NCI-H187 (cell line): ENCODE measurements at regions not wholly inside any gene's neighbourhood (a gene's known extent, or its start where the extent isn't known, plus 50 kb on each side); places are given as distances from the start of the nearest gene placed in this dataset.
"Not testable (repeated sequence)": the region's sequence is repeated elsewhere in the genome, so short reads cannot be mapped to it uniquely, and the experiment has no call there.

Experiments
- DNase-seq, 2 experiments: peaks; one replicate each; lab custom pipeline; 2025; lab: John Stamatoyannopoulos, UW

- no peak for DNase-seq
Measured at GRCh38 chr6:15839969-15840541, 177.2 kb upstream of the DTNBP1 start.

DNA sequence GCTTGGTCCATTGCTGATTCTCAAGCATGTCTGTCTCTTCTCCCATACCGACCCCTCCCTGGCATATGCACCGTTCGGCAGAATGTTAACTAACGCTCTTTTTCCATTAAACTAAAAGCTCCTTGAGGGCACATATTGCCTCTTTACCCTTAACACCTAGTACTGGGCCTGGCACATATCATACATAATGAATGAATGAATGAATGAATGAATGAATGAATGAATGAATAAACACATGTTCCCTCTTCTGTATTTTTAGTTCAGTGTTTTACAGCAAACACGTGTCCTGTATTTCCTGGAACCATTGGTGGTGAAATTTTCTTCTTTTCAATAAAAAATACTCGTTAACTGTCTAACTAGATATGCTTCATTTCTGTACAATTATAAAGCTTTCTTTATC, 174.4 kb upstream of the DTNBP1 start:
- no peak for DNase-seq

- no peak for DNase-seq
Measured at GRCh38 chr6:15832841-15833240, 170.0 kb upstream of the DTNBP1 start.

DNA sequence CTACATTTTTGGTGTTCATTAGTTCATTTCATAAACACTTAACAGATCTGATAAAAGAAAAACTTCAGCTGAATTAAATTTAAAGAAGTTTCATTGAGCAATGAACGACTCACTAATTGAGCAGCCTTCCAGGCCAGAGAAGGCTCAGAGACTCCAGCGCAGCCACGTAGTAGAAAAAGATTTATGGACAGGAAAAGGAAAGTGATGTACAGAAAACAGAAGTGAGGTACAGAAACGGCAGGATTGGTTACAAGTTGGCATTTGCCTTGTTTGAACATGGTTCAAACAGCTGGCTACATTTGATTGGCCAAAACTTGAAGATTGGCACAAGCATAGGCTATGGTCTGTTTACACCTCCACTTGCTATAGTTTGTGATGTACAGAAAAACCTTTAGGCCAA, 166.3 kb upstream of the DTNBP1 start:
- no peak for DNase-seq

DNA sequence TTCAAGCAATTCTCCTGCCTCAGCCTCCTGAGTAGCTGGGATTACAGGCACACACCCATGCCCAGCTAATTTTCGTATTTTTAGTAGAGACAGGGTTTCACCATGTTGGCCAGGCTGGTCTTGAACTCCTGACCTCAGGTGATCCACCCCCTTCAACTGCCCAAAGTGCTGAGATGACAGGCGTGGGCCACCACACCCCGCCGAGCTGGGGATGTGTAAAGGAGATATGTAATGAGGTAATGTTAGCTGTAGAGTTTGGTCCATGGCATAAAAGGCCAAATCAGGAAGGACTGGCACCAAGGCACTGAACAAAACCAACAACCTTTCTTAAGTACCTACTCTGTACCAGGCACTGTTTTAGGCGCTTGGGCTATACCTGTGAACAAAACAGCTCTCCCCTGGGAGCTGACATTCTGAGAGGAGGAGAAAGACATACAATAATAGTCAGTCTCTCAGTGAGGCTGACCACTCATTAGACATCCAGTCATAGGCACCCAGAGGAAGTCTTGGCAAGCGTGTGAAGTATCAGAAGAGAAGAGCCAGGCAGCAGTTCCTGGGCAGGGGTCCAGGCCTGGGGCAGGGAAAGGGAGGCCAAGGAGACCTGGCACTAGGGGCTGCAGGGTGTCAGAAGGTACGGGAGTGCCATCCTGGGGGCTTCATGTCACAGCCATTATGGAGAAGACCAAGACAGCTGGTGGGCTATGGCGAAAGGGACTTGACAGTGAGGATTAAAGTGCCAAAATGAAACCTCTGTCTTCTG, 164.8 kb upstream of the DTNBP1 start:
- DNase-seq: no peak

- DNase-seq: no peak
Measured at GRCh38 chr6:15826814-15827318, 164.0 kb upstream of the DTNBP1 start.

GRCh38 chr6:15825332-15825930, 162.6 kb upstream of the DTNBP1 start:
- DNase-seq: no peak

- DNase-seq: no peak
Measured at GRCh38 chr6:15824811-15825210, 162.0 kb upstream of the DTNBP1 start.

DNA sequence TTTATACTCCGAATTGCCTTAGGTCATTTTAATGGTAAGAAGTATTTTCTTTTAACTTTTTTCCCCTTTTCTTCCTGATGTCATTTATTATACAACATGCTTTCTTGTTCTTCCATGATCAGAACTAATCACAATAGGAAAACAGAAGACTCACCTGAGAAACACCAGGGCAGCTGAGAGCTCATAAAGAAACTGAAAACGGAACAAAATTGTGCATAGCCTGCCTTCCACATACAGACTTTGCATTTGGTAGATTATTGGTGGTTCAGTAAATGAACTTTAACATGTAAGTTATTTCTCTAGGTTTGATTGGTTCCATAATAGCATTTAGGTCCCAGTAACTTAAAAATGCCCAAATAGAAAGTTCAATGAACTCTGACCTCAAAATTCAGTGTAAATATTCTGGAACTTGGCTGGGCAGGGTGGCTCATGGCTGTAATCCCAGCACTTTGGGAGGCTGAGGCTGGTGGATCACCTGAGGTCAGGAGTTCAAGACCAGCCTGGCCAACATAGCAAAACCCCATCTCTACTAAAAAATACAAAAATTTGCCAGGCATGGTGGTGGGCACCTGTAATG, 161.1 kb upstream of the DTNBP1 start:
- no peak for DNase-seq

DNA sequence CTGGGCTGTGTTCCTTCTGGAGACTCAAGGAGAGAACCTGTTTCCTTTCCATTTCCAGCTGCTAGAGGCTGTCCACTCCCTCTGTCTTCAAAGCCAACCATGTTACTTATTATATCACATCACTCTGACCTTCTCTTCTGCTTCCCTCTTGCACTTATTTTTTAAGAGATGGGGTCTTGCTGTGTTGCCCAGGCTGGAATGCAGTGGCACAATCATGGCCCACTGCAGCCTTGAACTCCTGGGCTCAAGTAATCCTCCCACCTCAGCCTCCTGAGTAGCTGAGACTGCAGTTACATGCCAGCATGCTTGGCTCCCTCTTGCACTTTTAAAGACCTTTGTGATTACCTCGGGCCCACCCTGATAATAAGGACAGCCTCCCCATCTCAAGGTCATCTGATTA, 160.0 kb upstream of the DTNBP1 start:
- no peak for DNase-seq

DNA sequence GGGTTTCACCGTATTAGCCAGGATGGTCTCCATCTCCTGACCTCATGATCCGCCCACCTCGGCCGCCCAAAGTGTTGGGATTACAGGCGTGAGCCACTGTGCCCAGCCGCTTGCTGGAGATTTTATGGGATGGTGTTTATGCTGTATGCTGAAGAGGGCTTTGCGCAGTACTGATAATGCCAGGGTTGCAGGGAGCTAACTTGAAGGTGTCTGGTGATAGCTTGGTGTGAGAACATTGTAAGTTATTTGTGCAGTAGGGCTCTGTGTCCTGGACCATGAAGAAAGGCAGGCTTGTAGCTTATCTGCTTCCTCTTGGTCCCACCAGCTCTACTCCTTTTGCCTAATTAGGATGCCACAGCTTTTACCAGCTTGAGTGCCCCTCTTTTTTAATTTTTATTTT, 157.0 kb upstream of the DTNBP1 start:
- DNase-seq: no peak

DNA sequence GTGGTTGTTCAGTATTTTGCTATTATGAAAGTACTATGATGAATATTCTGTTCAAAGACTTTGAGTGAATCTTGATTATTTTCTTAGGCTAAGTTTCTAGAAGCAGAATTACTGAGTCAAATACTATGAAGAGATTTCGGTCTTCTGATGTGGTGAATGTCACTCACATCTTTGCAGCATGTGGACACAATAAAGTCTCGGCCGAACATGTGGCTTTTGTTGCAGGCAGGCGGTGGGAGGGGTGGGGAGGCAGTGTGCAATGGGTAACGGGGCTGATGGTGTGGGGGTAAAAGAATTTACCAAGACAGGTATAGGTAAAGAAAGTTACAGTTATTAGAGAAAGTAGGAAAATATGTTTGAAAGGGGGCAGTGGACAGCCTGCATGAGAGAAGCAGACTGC, 156.4 kb upstream of the DTNBP1 start:
- DNase-seq: no peak

DNA sequence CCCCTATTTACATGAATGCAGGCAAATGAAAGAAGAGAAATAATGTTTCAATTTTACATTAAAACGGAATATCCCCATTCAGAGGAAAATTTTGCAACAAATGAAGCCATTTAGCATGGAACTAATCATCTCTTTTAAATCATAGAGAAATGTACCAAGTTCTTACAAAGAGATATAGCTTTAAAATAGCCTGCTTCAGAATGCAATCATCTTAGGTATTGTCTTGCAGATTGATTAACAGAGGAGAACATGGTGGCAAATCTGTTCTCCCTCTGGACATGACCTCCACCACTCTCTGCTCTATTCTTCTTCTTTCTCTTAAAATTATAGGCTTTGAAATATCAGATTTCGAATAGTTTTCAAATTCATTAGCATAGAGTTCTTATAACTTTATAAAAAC, 155.7 kb upstream of the DTNBP1 start:
- no peak for DNase-seq

- no peak for DNase-seq
Measured at GRCh38 chr6:15818044-15818443, 155.2 kb upstream of the DTNBP1 start.

GRCh38 chr6:15817100-15817499, 154.3 kb upstream of the DTNBP1 start:
- DNase-seq: no peak

- no peak for DNase-seq
Measured at GRCh38 chr6:15816661-15817060, 153.8 kb upstream of the DTNBP1 start.

DNA sequence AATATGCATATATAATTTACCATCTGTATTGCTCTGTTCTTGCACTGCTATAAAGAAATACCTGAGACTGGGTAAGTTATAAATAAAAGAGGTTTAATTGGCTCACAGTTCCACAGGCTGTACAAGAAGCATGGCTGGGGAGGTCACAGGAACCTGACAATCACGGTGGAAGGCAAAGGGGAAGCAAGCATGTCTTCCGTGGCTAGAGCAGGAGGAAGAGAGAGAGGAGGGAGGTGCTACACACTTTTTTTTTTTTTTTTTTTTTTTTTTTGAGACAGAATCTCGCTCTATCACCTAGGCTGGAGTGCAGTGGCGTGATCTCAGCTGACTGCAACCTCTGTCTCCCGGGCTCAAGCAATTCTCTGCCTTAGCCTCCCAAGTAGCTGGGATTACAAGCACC, 150.9 kb upstream of the DTNBP1 start:
- DNase-seq: not testable (repeated sequence)

DNA sequence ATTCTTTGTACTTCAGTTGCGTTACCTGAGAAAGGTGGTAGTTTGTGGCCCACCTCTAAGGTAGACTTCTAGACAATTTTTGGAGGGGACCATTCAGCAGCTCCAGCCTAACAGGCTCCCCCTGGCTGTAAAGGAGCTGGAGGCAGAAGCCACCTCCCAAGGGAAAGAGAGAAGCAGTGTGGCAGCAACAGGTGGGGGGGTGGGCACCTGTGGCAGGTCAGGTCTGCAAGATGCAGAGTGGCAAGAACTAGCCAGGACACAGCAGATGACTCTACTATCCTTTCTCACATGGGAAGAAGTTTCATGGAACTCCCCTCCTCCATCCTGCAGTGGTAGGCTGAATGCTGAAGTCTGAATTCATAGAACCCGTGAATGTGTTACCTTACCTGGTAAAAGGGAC, 148.3 kb upstream of the DTNBP1 start:
- no peak for DNase-seq

DNA sequence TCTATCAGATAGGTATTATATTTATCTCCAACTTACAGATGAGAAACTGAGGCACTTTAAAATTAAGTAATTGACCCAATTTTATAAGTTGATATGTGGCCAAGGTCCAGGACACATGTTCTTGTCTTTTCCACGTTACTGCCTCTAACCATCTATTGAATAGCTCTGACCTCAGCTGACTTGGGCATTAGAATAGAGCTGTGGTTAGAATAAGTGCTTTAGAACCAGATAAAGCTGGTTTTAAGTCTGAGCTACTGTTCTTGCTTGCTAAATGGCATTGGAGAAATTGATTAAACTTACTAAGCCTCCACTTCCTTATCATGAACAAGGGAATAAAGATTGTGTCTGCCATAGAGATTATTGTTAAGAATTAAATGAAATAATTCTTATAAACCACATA, 147.8 kb upstream of the DTNBP1 start:
- DNase-seq: no peak

- no peak for DNase-seq
Measured at GRCh38 chr6:15809367-15809766, 146.5 kb upstream of the DTNBP1 start.

DNA sequence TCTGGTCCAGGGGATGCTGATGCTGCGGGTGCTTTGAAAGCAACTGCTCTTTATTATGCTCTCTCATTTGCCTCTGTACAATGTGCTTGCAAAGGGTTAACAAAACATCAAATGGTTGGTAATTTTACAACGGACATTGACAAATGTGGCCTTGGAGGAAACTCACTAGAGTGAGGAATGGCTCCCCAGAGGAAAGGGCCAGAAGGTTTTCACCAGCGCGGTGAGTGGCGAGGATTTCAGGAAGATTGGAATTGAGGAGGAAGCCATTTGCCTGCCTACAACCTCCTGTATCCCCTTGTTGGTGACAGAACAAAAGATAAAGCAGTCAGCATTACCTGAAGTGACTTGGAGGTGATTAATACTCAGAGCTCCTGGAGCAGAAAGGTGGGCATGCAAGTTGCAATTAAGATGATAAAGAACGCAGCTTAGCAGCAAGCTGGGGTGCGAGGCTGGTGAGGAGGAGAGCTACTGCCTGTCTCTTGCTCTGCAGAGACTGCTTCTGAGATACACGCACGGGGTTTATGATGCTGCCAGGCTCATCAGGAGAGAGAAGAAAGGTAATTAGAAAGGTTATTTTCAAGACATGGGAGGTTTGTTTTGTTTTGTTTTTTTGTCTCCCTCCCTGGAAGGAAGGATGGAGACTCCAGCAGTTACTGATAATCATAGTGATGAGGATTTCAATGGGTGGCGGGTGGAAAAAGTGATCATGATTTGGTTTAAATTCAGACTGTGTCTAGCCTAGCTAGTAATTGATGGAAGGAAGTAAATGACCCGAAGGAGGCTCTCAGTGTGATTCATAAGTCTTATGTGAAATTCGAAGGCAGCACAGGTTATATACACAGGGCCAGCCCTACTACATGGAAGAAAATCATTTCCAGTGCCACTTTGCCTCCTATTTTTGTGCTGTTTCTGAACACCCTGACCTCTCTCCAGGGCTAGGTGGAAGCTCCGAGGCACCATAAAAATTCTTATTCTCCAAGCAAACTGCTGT, 141.6 kb upstream of the DTNBP1 start:
- no peak for DNase-seq

DNA sequence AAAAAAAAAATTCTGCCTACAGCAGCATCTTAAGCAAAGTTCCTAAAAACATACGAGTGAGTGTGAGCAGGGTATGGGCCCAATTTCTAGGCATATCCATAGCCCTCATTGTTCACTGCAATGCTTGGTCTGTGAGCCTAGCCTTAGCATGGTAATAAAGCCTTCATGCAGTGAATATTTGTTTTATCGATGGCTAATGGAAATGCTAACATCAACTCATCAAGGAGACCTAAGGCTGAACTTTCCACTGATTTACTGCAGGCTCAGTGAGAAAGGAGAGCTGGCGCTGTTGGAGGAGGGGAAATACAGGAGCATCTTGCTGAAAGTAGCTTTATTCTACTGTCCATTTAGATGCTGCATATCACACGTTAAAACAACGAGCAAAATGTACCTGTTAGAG, 139.6 kb upstream of the DTNBP1 start:
- no peak for DNase-seq
